GM21529 (cell line): ENCODE measurements at regions not wholly inside any gene's neighbourhood (a gene's known extent, or its start where the extent isn't known, plus 50 kb on each side); places are given as distances from the start of the nearest gene placed in this dataset.
A peak's percentile ranks its signal among the peaks of the same experiment; 100 is the strongest.
"Not testable (repeated sequence)": the region's sequence is repeated elsewhere in the genome, so short reads cannot be mapped to it uniquely, and the experiment has no call there.

ENCODE experiments used
- ATAC-seq: cut with Tn5 transposase; IDR thresholded peaks from one replicate; pipeline ENCODE4 v1.9.1; 2021; ENCODE audit not compliant: unreplicated experiment

GRCh38 chr2:138298900-138299299 lies 202.7 kb upstream of the SPOPL start:
- peak; percentile 73 for ATAC-seq

GRCh38 chr2:138306626-138307025 lies 194.9 kb upstream of the SPOPL start:
- ATAC-seq: no peak

- ATAC-seq: no peak
Observed at GRCh38 chr2:138307099-138307498, 194.5 kb upstream of the SPOPL start.

- ATAC-seq: no peak
Observed at GRCh38 chr2:138309760-138310159, 191.8 kb upstream of the SPOPL start.

GRCh38 chr2:138312061-138312460 lies 189.5 kb upstream of the SPOPL start:
- ATAC-seq: no peak

GRCh38 chr2:138315619-138316018 lies 186.0 kb upstream of the SPOPL start:
- not testable (repeated sequence) for ATAC-seq

GRCh38 chr2:138319616-138320015 lies 182.0 kb upstream of the SPOPL start:
- ATAC-seq: no peak

GRCh38 chr2:138321458-138321857 lies 180.1 kb upstream of the SPOPL start:
- no peak for ATAC-seq

- ATAC-seq: no peak
Observed at GRCh38 chr2:138323382-138324067, 178.0 kb upstream of the SPOPL start.

- ATAC-seq: no peak
Observed at GRCh38 chr2:138324068-138324771, 177.3 kb upstream of the SPOPL start.

- ATAC-seq: no peak
Observed at GRCh38 chr2:138327967-138328366, 173.6 kb upstream of the SPOPL start.

GRCh38 chr2:138329162-138329561 lies 172.4 kb upstream of the SPOPL start:
- ATAC-seq: no peak

- ATAC-seq: no peak
Observed at GRCh38 chr2:138329591-138329990, 172.0 kb upstream of the SPOPL start.

GRCh38 chr2:138333121-138333520 lies 168.4 kb upstream of the SPOPL start:
- ATAC-seq: no peak

GRCh38 chr2:138333677-138334076 lies 167.9 kb upstream of the SPOPL start:
- no peak for ATAC-seq

- no peak for ATAC-seq
Observed at GRCh38 chr2:138334323-138334722, 167.2 kb upstream of the SPOPL start.

GRCh38 chr2:138335036-138335435 lies 166.5 kb upstream of the SPOPL start:
- ATAC-seq: no peak

GRCh38 chr2:138336146-138336545 lies 165.4 kb upstream of the SPOPL start:
- no peak for ATAC-seq

- no peak for ATAC-seq
Observed at GRCh38 chr2:138355244-138355643, 146.3 kb upstream of the SPOPL start.

- ATAC-seq: no peak
Observed at GRCh38 chr2:138356178-138356577, 145.4 kb upstream of the SPOPL start.

GRCh38 chr2:138359532-138359931 lies 142.0 kb upstream of the SPOPL start:
- no peak for ATAC-seq

GRCh38 chr2:138364554-138365162 lies 136.9 kb upstream of the SPOPL start:
- no peak for ATAC-seq
